DOHH2 (cell line): ENCODE measurements at regions not wholly inside any gene's neighbourhood (a gene's known extent, or its start where the extent isn't known, plus 50 kb on each side); places are given as distances from the start of the nearest gene placed in this dataset.

Source experiments
- H3F3A ChIP-seq: fragments of 200-600 bp; sonication (generic), shearing (Covaris generic); 2 replicates; pipeline ENCODE4 v1.6.0; 2016; ENCODE audit warnings: antibody characterized with exemption, mild to moderate bottlenecking; ENCODE audit not compliant: control insufficient read depth, insufficient read depth
- H3K27ac ChIP-seq: fragments of 200-600 bp; sonication (generic); 2 replicates; pipeline ENCODE4 v1.5.1; 2014; ENCODE audit warnings: low read depth, mild to moderate bottlenecking, low read length, moderate library complexity
- H3K27me3 ChIP-seq: fragments of 200-600 bp; sonication (generic); 2 replicates; pipeline ENCODE4 v1.6.1; 2014; ENCODE audit warnings: mild to moderate bottlenecking, low read length, mixed read lengths; ENCODE audit not compliant: control insufficient read depth
- H3K36me3 ChIP-seq: fragments of 200-600 bp; sonication (generic); 2 replicates; pipeline ENCODE4 v1.6.1; 2014; ENCODE audit warnings: mild to moderate bottlenecking, low read length, moderate library complexity, mixed read lengths; ENCODE audit not compliant: control insufficient read depth
- H3K4me1 ChIP-seq: fragments of 200-600 bp; sonication (generic); 2 replicates; pipeline ENCODE4 v1.6.1; 2014; ENCODE audit warnings: mild to moderate bottlenecking, low read length, mixed read lengths; ENCODE audit not compliant: control insufficient read depth
- H3K4me2 ChIP-seq: fragments of 200-600 bp; sonication (generic); 2 replicates; pipeline ENCODE4 v1.6.0; 2014; ENCODE audit warnings: mild to moderate bottlenecking, low read length, moderate library complexity
- H3K4me3 ChIP-seq: fragments of 200-600 bp; sonication (generic); 2 replicates; pipeline ENCODE4 v1.5.1; 2014; ENCODE audit warnings: mild to moderate bottlenecking, low read length, mixed read lengths
- H3K79me2 ChIP-seq: fragments of 200-600 bp; sonication (generic); 2 replicates; pipeline ENCODE4 v1.6.1; 2014; ENCODE audit warnings: mild to moderate bottlenecking, low read length, mixed read lengths; ENCODE audit not compliant: control insufficient read depth
- H3K9me2 ChIP-seq: fragments of 200-600 bp; sonication (generic); replicated peaks from 2 replicates; pipeline ENCODE4 v1.6.1; 2014; ENCODE audit warnings: mild to moderate bottlenecking, low read length, mixed read lengths; ENCODE audit not compliant: control insufficient read depth
- H3K9me3 ChIP-seq: fragments of 200-600 bp; sonication (generic); 2 replicates; pipeline ENCODE4 v1.6.1; 2014; ENCODE audit warnings: antibody characterized with exemption, low read length, mixed read lengths; ENCODE audit not compliant: control insufficient read depth, insufficient read depth
- H4K20me1 ChIP-seq: fragments of 200-600 bp; sonication (generic); 2 replicates; pipeline ENCODE4 v1.6.0; 2014; ENCODE audit warnings: low read depth, mild to moderate bottlenecking, antibody characterized with exemption, low read length, moderate library complexity; ENCODE audit not compliant: control insufficient read depth, insufficient read depth
- CTCF ChIP-seq: fragments of 200-600 bp; sonication (generic); IDR thresholded peaks from one replicate; pipeline ENCODE4 v1.5.1; 2014; ENCODE audit warnings: antibody characterized with exemption, mild to moderate bottlenecking, low read depth, low read length; ENCODE audit not compliant: poor library complexity, severe bottlenecking
- EZH2phosphoT487 ChIP-seq: fragments of 200-600 bp; sonication (generic); IDR thresholded peaks from 2 replicates; pipeline ENCODE4 v1.6.1; 2017; ENCODE audit warnings: borderline replicate concordance, mild to moderate bottlenecking, antibody characterized with exemption, low read length, moderate library complexity, mixed read lengths

- Histone ChIP-seq H3K4me2 (no peak overlapping the region), H3K4me1 (no peaks in the 10 kb centered on the region), H3K9me2 (no peaks in the 10 kb centered on the region), H3F3A (no peaks in the 10 kb centered on the region), H3K27me3 (no peaks in the 10 kb centered on the region), H3K27ac (no peak overlapping the region), H3K4me3 (no peak overlapping the region), H4K20me1 (no peaks in the 10 kb centered on the region), H3K36me3 (no peaks in the 10 kb centered on the region), H3K9me3 (no peaks in the 10 kb centered on the region), H3K79me2 (no peaks in the 10 kb centered on the region)
- TF ChIP-seq CTCF (no peak), EZH2phosphoT487 (no peak)
These were observed 87.0 kb downstream of the PLSCR2 start for GRCh38 chr3:146382386-146382785.

- no peaks in the 10 kb centered on the region for H3K79me2 ChIP-seq
- no peaks in the 10 kb centered on the region for H4K20me1 ChIP-seq
- no peak overlapping the region for H3K4me2 ChIP-seq
- no peak overlapping the region for H3K27ac ChIP-seq
- no peaks in the 10 kb centered on the region for H3K4me1 ChIP-seq
- TF ChIP-seq CTCF, result no peak
- no peak for TF ChIP-seq EZH2phosphoT487
- no peaks in the 10 kb centered on the region for H3K36me3 ChIP-seq
- no peak overlapping the region for H3K4me3 ChIP-seq
- peaks cover 1% of the 10 kb centered on the region; the same call in 1 of the 2 replicates for H3K9me3 ChIP-seq
- H3K27me3 ChIP-seq, result no peaks in the 10 kb centered on the region
- H3F3A ChIP-seq, result no peaks in the 10 kb centered on the region
- H3K9me2 ChIP-seq, result no peaks in the 10 kb centered on the region
These were observed 89.3 kb downstream of the PLSCR2 start for GRCh38 chr3:146380046-146380445.

- no peaks in the 10 kb centered on the region for H3K79me2 ChIP-seq
- H4K20me1 ChIP-seq, result no peaks in the 10 kb centered on the region
- H3K4me2 ChIP-seq, result no peak overlapping the region
- TF ChIP-seq EZH2phosphoT487 (no peak), CTCF (no peak)
- no peaks in the 10 kb centered on the region for H3K4me1 ChIP-seq
- H3K27ac ChIP-seq, result no peak overlapping the region
- no peaks in the 10 kb centered on the region for H3F3A ChIP-seq
- no peak overlapping the region for H3K4me3 ChIP-seq
- no peaks in the 10 kb centered on the region for H3K36me3 ChIP-seq
- peaks cover 4% of the 10 kb centered on the region; the same call in 1 of the 2 replicates for H3K9me3 ChIP-seq
- no peaks in the 10 kb centered on the region for H3K9me2 ChIP-seq
- no peaks in the 10 kb centered on the region for H3K27me3 ChIP-seq
These were observed 94.1 kb downstream of the PLSCR2 start for GRCh38 chr3:146375219-146375618.
